ENCODE measurements at regions not wholly inside any gene's neighbourhood (a gene's known extent, or its start where the extent isn't known, plus 50 kb on each side); places are given as distances from the start of the nearest gene placed in this dataset.
"Not testable (repeated sequence)": the region's sequence is repeated elsewhere in the genome, so short reads cannot be mapped to it uniquely, and the experiment has no call there.

- no peak for DNase-seq
These were observed 72.0 kb upstream of the BACH2 start for GRCh38 chr6:90368601-90369000.

DNA sequence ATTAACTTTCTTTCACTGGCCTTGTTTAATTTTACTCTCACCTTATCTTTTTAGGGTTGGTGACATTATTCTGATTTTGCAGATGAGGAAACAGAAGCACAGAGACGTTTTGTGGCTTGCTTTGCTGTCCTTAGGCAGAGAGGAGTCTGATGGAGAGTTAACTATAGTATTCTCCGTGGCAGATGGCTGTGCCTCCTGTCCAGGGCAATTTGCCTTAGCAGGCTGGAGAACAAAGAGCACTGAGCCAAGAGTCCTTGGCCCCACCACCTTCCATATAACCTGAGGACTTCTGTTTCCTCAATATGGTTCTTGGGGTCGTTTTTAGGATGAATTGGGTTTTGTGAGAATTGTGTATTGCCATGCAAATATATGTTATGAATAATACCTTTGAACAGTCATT lies 71.4 kb upstream of the BACH2 start:
- DNase-seq = no peak

- DNase-seq = no peak
These were observed 69.0 kb upstream of the BACH2 start for GRCh38 chr6:90365565-90366219.

DNA sequence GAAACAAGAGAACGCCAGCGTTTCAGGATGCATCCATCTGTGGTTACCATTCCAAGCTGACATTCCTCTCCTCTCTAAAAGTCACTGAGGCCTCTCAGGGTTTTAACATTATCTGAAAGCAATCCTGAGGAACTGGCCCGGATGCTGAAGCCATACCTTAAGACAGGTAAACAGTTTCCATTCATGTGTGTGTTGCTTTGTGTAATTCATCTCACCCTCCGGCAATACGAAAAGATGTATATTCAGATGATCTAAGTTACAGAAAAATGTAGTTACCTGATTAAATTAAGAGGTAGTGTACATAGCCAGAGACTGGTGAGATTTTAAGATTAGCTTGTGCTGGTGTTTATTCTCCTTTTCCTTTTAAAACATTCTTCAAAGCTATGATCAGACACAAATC lies 68.4 kb upstream of the BACH2 start:
- DNase-seq = no peak

DNA sequence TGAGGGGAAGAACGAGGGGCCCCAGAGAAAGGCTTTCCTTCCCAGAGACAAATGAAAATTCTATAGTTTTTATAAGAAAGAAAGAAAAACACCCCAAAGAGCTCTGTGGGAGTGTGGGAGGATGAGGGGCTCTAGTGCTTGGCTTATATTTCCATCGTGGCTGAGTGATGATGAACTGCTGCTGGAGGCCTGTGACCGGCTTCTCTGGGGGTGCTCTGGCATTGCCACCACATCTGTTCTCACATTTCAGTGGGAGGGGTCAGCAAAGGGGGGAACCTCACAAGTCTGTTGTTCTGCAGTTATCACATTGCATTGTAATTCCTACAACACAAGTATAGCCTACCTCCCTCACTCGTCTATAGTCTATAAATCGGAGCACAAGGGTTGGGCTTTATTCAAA lies 67.6 kb upstream of the BACH2 start:
- no peak for DNase-seq

- DNase-seq = no peak
These were observed 65.7 kb upstream of the BACH2 start for GRCh38 chr6:90362318-90362717.

DNA sequence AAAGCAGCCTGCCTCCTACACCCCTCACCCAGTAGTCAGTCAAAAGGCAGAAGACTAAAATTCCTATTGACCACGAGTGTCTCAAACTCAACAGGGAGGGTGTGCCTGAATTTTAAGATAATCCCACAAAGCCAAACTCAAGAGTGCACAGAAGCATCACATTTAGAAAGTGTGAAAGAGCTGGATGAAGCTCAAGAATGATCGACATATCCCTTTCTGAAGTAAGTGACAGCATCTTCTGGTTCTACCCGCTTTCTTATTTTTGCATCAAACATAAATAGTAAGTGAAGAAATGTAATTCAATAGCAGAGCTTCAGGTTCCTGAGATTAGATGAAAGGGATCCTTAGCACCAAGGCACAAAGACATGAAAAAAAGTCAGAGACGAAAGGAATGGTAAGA lies 64.5 kb upstream of the BACH2 start:
- DNase-seq = no peak

- not testable (repeated sequence) for DNase-seq
These were observed 61.6 kb upstream of the BACH2 start for GRCh38 chr6:90358036-90358770.

GRCh38 chr6:90356012-90356421 lies 59.4 kb upstream of the BACH2 start:
- DNase-seq = no peak

GRCh38 chr6:90354961-90355360 lies 58.3 kb upstream of the BACH2 start:
- no peak for DNase-seq

DNA sequence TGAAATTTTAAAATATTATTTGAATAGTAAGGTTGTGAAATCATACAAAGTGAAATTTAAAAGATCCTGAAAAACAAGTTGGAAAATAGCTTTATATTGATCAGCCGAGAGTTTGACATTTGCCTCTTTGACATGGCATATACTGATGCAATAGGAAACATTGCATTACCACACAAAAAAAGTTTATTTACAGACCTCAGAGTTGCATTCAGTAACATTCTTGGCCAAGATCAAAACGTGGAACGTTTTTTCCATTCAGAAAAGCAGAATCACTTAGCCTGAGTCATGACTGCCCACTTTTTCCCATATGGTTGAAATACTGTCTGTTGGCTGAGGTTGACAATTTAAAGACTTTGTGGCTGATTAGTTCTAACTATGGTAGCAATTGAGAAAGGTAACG lies 55.1 kb upstream of the BACH2 start:
- no peak for DNase-seq

GRCh38 chr6:90350689-90351554 lies 54.3 kb upstream of the BACH2 start:
- DNase-seq = no peak

DNA sequence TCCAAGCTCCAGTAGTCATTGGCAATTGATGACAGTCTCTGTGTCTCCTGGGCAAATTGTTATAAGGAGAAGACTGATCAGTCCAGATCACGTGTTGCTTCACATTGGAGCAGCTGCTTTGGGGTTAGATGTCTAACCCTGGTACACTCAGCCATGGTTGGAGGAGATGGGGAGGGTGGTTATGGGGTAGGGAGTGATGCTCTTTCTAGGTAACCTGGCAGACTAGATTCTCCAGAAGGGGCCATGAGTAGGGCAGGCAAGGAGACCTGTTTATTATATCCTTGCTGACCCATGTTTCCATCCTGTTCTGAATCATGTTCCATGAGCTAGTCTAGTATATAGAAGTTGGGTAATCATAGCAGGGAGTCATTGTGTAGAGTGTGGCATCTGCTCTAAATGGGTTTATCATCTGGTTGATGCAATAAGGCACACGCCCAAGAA lies 50.8 kb upstream of the BACH2 start:
- no peak for DNase-seq

DNA sequence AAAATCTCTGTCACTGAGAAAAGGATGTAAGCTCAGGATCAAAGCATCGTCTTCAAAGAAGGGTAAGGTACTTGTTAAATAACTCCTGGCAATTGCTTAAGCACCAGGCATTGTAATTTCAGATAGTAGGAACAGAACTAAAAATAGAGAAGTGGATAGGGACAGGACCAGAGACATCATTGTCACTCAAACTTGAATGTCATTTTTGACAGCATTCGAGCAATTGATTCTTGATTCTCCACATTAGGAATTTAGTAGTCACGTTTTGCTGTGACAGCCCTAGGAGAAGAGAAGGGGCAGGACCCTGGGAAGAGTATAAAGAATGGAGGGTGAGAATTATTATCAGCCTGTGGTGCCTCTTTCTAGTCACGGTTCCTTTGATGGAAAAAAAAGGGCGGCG lies 50.1 kb upstream of the BACH2 start:
- no peak for DNase-seq

Data from stimulated activated CD4-positive, alpha-beta T cell treated with anti-CD3 and anti-CD28 coated beads, Interleukin-4, amount 100 ng/mL, for 1 hour (primary cell).